Pancreas (tissue), 10 donors: ENCODE measurements at regions not wholly inside any gene's neighbourhood (a gene's known extent, or its start where the extent isn't known, plus 50 kb on each side); places are given as distances from the start of the nearest gene placed in this dataset.

Experiments used
- ATAC-seq, 4 donors: fragments of 200-7000 bp; cut with Tn5 transposase; one replicate each; pipeline versions ENCODE4 v1.8.0 to v1.9.1; 2020; ENCODE audit warnings: mild to moderate bottlenecking in 4 of 4, moderate library complexity in 4 of 4
- DNase-seq, 6 donors: peaks; one replicate each; pipeline ENCODE4 v3.0.0-alpha.2; 2020
- FAIRE-seq: peaks from 2 replicates; lab custom pipeline; 2012; peaks lifted over from hg19 to GRCh38; lab: Jason Lieb, UNC
- H3K27ac ChIP-seq, 4 donors: fragments of 200-600 bp; sonication (generic); 1 replicate in 3 of 4; 2 replicates in 1 of 4; pipeline versions ENCODE4 v1.5.0 to v1.8.0; 2020
- H3K27me3 ChIP-seq, 4 donors: fragments of 200-600 bp; one replicate each; pipeline ENCODE4 v1.8.0; 2021
- H3K36me3 ChIP-seq, 3 donors: fragments of 200-600 bp; sonication (generic) in 1 of 3; one replicate each; pipeline versions ENCODE4 v1.5.0 to v1.8.0; 2020 to 2021
- H3K4me1 ChIP-seq, 3 donors: fragments of 200-600 bp; one replicate each; pipeline ENCODE4 v1.8.0; 2021
- H3K4me3 ChIP-seq, 4 donors: fragments of 200-600 bp; sonication (generic) in 2 of 4; one replicate each; pipeline versions ENCODE4 v1.5.0 to v1.8.0; 2020 to 2021
- H3K9me3 ChIP-seq, 4 donors: fragments of 200-600 bp; one replicate each; pipeline ENCODE4 v1.8.0; 2021
- WGBS, 2 donors: extraction: QIAGEN DNeasy Blood & Tissue Kit; methylation state at CpG; one replicate each; pipeline ENCODE4 v1.1.7; 2013; 5-methylcytosine and 5-hydroxymethylcytosine counted together
- intact Hi-C, 3 donors: fragments of 100-400 bp; cut with DNase I; formaldehyde crosslinking; loops; one replicate each; pipeline versions ENCODE4 v1.11.1 to v1.14.2; 2022
- TF ChIP-seq, protein P1 (sequence below), 4 donors: fragments of 200-600 bp; sonication (generic) in 3 of 4; IDR thresholded peaks; one replicate each; pipeline versions ENCODE4 v1.5.0 to v1.8.0; 2021; ENCODE audit warnings: antibody characterized with exemption in 4 of 4
- donor health status: healthy with polysubstance abuse.
- donor health status: DM: no; HTN: no; CAD: no; lungs with moderate emphysema.
- donor health status: DM: no; HTN: no; CAD: no.
- donor health status: control.
- donor health status: control.
- donor health status: Bipolar disorder and iron deficiency.
- donor health status: DM: yes; HTN: yes; CAD: no.
- donor health status: DM: no; HTN: no; CAD: no.
- donor health status: DM: no; HTN: no; CAD: no.
- donor health status: DM: yes; HTN: yes; CAD: no.

DNA sequence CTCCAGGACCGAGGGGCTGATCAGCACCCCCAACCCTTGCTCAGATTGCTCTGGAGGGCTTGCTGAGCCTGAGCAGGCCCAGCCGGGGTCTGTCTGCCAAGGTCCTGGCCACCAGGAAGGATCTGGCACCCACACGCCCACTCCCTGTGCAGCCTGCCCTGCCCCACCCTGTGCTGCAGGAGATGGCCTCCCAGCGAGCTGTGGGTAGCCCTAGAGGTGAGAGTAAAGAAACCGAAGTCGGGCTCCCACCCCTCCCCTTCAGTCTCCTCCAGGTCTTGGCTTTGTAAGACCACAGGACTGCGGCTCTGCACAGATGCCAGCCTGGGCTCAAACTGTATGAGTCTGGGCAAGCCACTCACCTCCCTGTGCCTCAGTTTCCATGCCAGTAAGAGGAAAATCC lies 307.8 kb downstream of the BCL11B start:
- TF ChIP-seq, protein P1, sequence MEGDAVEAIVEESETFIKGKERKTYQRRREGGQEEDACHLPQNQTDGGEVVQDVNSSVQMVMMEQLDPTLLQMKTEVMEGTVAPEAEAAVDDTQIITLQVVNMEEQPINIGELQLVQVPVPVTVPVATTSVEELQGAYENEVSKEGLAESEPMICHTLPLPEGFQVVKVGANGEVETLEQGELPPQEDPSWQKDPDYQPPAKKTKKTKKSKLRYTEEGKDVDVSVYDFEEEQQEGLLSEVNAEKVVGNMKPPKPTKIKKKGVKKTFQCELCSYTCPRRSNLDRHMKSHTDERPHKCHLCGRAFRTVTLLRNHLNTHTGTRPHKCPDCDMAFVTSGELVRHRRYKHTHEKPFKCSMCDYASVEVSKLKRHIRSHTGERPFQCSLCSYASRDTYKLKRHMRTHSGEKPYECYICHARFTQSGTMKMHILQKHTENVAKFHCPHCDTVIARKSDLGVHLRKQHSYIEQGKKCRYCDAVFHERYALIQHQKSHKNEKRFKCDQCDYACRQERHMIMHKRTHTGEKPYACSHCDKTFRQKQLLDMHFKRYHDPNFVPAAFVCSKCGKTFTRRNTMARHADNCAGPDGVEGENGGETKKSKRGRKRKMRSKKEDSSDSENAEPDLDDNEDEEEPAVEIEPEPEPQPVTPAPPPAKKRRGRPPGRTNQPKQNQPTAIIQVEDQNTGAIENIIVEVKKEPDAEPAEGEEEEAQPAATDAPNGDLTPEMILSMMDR (IDR thresholded peaks at IDR 0.05): no peak
- no peak overlapping the region for H3K4me3 ChIP-seq
- intact Hi-C loops: no loop called here
- no peaks in the 10 kb centered on the region for H3K4me1 ChIP-seq
- WGBS, 2 donors: 35 to 53% methylated on average over 7 of the region's 7 CpGs
- H3K27me3 ChIP-seq: no peaks in the 10 kb centered on the region
- no peak for DNase-seq
- no peak overlapping the region for H3K27ac ChIP-seq
- FAIRE-seq: no peak
- H3K9me3 ChIP-seq: no peaks in the 10 kb centered on the region
- no peaks in the 10 kb centered on the region for H3K36me3 ChIP-seq
- ATAC-seq: no peak

DNA sequence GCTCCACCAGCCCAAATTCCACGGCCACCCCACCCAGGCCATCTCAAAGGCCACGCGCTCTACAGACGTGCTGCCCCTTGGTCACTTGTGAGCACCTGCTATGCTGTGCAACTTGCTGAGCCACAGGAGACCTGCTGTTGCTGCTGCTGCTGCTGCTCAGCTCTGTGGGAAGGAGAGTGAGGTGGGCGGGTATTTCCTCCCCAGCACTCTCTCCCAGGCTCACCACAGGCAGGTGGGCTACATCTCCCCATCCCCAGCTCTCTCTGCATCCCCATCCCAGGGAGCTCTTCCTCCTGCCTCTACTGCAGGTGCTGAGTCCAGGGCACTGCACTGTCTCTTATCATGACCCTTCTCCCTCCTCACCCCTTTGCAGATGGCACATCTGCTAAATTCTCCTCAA lies 306.9 kb downstream of the BCL11B start:
- intact Hi-C loops: no loop called here
- Histone ChIP-seq H3K27me3 (no peaks in the 10 kb centered on the region), H3K9me3 (no peaks in the 10 kb centered on the region), H3K27ac (no peak overlapping the region), H3K4me3 (no peak overlapping the region), H3K4me1 (no peaks in the 10 kb centered on the region), H3K36me3 (no peaks in the 10 kb centered on the region)
- ATAC-seq: no peak
- no peak for DNase-seq
- TF ChIP-seq, protein P1 (IDR thresholded peaks at IDR 0.05): no peak
- WGBS, 2 donors: 55 to 60% methylated on average over 5 of the region's 5 CpGs
- no peak for FAIRE-seq

DNA sequence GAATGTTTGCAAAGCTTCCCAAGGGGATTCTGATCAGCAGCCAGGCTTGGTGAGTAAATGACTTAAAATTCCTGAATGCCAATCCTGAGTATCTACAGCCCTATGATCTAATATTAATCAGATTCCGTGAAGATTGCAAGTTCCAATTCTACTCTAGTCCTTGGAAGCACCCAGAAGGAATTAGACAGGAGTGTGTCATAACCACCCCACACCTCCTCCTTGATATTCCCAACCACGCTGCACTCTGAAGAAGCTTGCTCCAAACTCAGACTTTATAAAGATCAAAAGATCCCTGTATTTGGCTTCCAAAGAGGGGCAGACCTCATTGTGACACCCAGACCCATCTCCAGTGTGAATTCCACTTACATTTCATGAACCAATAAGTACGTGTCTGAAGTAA lies 306.0 kb downstream of the BCL11B start:
- ATAC-seq (no peak), FAIRE-seq (no peak), DNase-seq (no peak)
- H3K36me3 ChIP-seq: no peaks in the 10 kb centered on the region
- intact Hi-C loops: no loop called here
- H3K27me3 ChIP-seq: no peaks in the 10 kb centered on the region
- no peak overlapping the region for H3K27ac ChIP-seq
- 57 to 62% methylated on average over 3 of the region's 3 CpGs for WGBS, 2 donors
- no peaks in the 10 kb centered on the region for H3K9me3 ChIP-seq
- TF ChIP-seq, protein P1 (IDR thresholded peaks at IDR 0.05): no peak
- no peaks in the 10 kb centered on the region for H3K4me1 ChIP-seq
- no peak overlapping the region for H3K4me3 ChIP-seq

DNA sequence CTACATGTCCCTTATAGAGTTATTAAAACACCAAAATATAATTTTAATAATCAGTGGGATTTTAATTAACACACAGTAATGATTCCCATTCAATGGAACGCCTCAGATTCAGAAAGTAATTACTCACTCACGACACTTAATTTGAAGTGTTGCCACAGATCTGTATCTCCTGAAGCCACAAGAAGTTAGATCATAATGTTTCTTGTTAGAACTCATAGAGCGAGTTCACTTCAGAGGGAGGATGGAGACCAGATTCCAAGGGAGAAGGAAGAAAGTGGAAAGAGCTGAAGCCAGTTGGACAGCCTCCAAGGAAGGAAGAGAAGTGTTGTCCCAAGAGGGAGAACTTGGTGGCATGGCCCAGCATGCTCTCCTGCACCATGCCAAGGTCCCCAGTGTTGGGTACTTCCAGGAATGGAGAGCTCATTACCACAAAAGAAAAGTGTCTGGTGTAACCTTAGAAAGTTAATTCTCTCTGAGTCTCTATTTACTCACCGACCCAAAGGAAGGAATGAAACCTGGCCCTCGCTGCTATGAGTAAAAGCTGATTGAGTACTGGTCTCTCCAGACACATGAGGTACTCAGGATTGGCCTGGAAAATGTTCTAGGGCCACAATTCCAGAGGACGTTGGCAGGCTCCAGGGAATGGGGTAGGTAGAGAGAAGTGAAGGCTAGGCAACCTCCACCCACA lies 305.4 kb downstream of the BCL11B start:
- DNase-seq (no peak), ATAC-seq (no peak), FAIRE-seq (no peak)
- TF ChIP-seq, protein P1 (IDR thresholded peaks at IDR 0.05): no peak
- Histone ChIP-seq H3K4me3 (no peak overlapping the region), H3K27ac (no peak overlapping the region), H3K27me3 (no peaks in the 10 kb centered on the region), H3K36me3 (no peaks in the 10 kb centered on the region), H3K4me1 (no peaks in the 10 kb centered on the region), H3K9me3 (no peaks in the 10 kb centered on the region)
- intact Hi-C loops: no loop called here
- WGBS, 2 donors: 60 to 79% methylated on average over 6 of the region's 6 CpGs

DNA sequence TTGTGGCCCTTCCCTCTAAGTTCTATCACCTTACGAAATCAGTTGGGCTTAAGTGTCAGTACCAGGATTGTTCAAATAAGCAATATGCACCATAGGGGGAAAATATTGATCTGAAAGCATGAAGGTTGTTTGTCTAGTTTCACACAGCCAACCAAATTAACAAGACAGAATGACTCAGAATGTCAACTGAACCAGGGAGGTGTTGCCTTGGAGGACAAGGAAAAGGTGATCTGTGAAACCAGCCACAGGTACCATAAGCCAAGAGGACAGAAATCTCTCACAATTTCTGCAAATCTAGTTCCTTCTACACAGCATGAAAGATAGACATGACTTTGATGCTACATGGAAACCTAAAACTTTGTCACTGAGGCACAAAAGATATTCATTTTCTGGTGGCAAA lies 297.9 kb downstream of the BCL11B start:
- no peaks in the 10 kb centered on the region for H3K27me3 ChIP-seq
- no peaks in the 10 kb centered on the region for H3K4me1 ChIP-seq
- H3K9me3 ChIP-seq: no peaks in the 10 kb centered on the region
- H3K4me3 ChIP-seq: no peak overlapping the region
- TF ChIP-seq, protein P1 (IDR thresholded peaks at IDR 0.05): no peak
- intact Hi-C loops: no loop called here
- DNase-seq: no peak
- H3K27ac ChIP-seq: peak overlapping the region in 1 of 4 donors; percentile 5
- ATAC-seq: peak; percentile 50 to 79 (median 56)
- H3K36me3 ChIP-seq: no peaks in the 10 kb centered on the region
- 34 to 38% methylated on average over 1 of the region's 1 CpG for WGBS, 2 donors
- FAIRE-seq: no peak
